HG03571 (cell line): ENCODE measurements at regions not wholly inside any gene's neighbourhood (a gene's known extent, or its start where the extent isn't known, plus 50 kb on each side); places are given as distances from the start of the nearest gene placed in this dataset.

Experiments used
- ATAC-seq: cut with Tn5 transposase; IDR thresholded peaks from one replicate; pipeline ENCODE4 v1.9.1; 2021; ENCODE audit not compliant: unreplicated experiment

GRCh38 chr1:219993554-219994433 lies 52.5 kb downstream of the EPRS1 start:
- ATAC-seq: no peak

- ATAC-seq: no peak
These were observed 54.4 kb downstream of the EPRS1 start for GRCh38 chr1:219991919-219992318.

- no peak for ATAC-seq
These were observed 54.8 kb downstream of the EPRS1 start for GRCh38 chr1:219991511-219991810.

- ATAC-seq: no peak
These were observed 55.4 kb downstream of the EPRS1 start for GRCh38 chr1:219990782-219991510.

- ATAC-seq: no peak
These were observed 56.5 kb downstream of the EPRS1 start for GRCh38 chr1:219989766-219990165.

GRCh38 chr1:219988818-219989217 lies 57.5 kb downstream of the EPRS1 start:
- ATAC-seq: no peak

GRCh38 chr1:219988387-219988786 lies 57.9 kb downstream of the EPRS1 start:
- ATAC-seq: peak; percentile 81

- no peak for ATAC-seq
These were observed 59.0 kb upstream of the SLC30A10 start for GRCh38 chr1:219987325-219987724.

GRCh38 chr1:219985169-219985568 lies 56.8 kb upstream of the SLC30A10 start:
- no peak for ATAC-seq
